ENCODE measurements at regions not wholly inside any gene's neighbourhood (a gene's known extent, or its start where the extent isn't known, plus 50 kb on each side); places are given as distances from the start of the nearest gene placed in this dataset.

DNA sequence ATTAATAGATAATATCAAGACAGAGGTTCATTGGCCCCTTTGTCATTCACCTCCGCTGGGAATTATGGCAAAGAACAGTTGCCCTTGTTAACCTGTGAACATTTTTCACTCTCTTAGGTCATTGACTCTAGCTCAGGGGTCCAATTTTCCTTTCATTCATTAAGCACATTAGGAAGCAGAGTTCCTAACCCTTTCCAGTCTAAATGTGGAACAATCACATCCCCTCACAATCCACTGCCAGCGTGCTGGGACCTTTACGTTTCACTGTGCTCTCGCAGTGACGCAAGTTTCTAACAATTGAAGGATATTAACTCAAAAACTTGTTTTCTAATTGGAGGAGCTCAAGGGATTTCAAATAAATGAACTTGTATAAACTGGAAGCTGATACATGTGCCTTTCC is 79.3 kb upstream of the MEOX2 start:
- TF ChIP-seq, protein P1, sequence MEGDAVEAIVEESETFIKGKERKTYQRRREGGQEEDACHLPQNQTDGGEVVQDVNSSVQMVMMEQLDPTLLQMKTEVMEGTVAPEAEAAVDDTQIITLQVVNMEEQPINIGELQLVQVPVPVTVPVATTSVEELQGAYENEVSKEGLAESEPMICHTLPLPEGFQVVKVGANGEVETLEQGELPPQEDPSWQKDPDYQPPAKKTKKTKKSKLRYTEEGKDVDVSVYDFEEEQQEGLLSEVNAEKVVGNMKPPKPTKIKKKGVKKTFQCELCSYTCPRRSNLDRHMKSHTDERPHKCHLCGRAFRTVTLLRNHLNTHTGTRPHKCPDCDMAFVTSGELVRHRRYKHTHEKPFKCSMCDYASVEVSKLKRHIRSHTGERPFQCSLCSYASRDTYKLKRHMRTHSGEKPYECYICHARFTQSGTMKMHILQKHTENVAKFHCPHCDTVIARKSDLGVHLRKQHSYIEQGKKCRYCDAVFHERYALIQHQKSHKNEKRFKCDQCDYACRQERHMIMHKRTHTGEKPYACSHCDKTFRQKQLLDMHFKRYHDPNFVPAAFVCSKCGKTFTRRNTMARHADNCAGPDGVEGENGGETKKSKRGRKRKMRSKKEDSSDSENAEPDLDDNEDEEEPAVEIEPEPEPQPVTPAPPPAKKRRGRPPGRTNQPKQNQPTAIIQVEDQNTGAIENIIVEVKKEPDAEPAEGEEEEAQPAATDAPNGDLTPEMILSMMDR (IDR thresholded peaks at IDR 0.05; ENCODE audit: low read depth, low read length): no peak
- ChIA-PET CTCF (interaction anchor here (0.6 to 1.7 kb wide), 2 partner anchors 45 to 125 kb away, joined by 4 to 5 read pairs; no protein-coding TSS in a partner anchor), POLR2A (interaction anchor here (0.6 kb wide), 1 partner anchor 306 kb away, joined by 8 read pairs; no protein-coding TSS in a partner anchor)
- no peaks in the 10 kb centered on the region for H3K9me3 ChIP-seq (ENCODE audit: control insufficient read depth, insufficient read depth, low read length)
- H3K27me3 ChIP-seq (ENCODE audit: control insufficient read depth, insufficient read depth, low read length): no peaks in the 10 kb centered on the region
- no peak overlapping the region for H3K27ac ChIP-seq (ENCODE audit: low read depth, low read length)
- no peak for DNase-seq (ENCODE audit: low read depth, low spot score)
- H3K4me3 ChIP-seq (ENCODE audit: low read depth, low read length): no peak overlapping the region

DNA sequence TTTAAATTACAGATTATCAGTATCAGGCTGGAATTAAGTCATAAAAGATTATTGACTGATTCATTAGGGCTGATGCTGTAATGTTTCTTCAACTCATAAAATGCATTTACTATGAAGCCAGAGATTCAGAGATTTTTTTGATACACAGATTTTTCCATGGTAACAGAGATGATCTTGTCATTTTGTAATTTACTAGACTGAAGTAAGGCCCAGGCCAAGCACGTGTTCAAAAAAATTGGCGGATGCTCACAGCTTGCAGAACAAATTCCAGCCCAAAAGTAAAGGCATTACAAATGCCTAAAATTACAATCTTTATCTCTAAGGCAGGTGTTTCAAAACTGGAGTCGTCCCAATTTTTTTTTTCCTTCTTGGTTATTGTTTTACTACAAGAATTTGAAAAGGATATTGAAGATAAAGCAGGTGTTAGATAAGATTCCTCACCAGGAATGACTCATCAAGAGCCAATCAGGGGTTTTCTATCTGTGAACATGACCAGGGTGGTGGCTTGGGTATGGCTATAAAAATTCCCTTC is 78.4 kb upstream of the MEOX2 start:
- CTCF ChIA-PET: no interaction called here
- DNase-seq (ENCODE audit: low read depth, low spot score): no peak
- Histone ChIP-seq H3K27ac (ENCODE audit: low read depth, low read length) (no peak overlapping the region), H3K27me3 (ENCODE audit: control insufficient read depth, insufficient read depth, low read length) (no peaks in the 10 kb centered on the region), H3K9me3 (ENCODE audit: control insufficient read depth, insufficient read depth, low read length) (no peaks in the 10 kb centered on the region), H3K4me3 (ENCODE audit: low read depth, low read length) (no peak overlapping the region)
- POLR2A ChIA-PET: no interaction called here
- TF ChIP-seq, protein P1 (IDR thresholded peaks at IDR 0.05; ENCODE audit: low read depth, low read length): no peak

DNA sequence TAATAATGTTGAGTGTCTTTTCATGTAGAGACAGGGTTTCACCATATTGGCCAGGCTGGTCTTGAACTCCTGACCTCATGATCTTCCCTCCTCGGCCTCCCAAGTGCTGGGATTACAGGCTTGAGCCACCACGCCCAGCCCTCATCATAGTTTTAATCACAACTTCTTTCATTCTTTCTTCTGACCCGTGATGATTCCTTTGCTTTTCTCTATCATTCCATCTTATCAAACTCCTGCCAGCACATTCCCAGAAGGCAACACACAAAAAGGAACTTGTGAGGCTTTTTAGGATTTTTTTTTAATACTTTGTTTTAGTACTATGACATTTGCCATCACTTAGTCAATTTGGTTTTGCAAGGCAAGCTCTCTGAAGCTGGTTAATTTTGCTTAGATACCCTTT is 77.5 kb upstream of the MEOX2 start:
- CTCF ChIA-PET: no interaction called here
- TF ChIP-seq, protein P1 (IDR thresholded peaks at IDR 0.05; ENCODE audit: low read depth, low read length): no peak
- Histone ChIP-seq H3K9me3 (ENCODE audit: control insufficient read depth, insufficient read depth, low read length) (no peaks in the 10 kb centered on the region), H3K27me3 (ENCODE audit: control insufficient read depth, insufficient read depth, low read length) (no peaks in the 10 kb centered on the region), H3K4me3 (ENCODE audit: low read depth, low read length) (no peak overlapping the region), H3K27ac (ENCODE audit: low read depth, low read length) (no peak overlapping the region)
- no peak for DNase-seq (ENCODE audit: low read depth, low spot score)
- POLR2A ChIA-PET: no interaction called here

DNA sequence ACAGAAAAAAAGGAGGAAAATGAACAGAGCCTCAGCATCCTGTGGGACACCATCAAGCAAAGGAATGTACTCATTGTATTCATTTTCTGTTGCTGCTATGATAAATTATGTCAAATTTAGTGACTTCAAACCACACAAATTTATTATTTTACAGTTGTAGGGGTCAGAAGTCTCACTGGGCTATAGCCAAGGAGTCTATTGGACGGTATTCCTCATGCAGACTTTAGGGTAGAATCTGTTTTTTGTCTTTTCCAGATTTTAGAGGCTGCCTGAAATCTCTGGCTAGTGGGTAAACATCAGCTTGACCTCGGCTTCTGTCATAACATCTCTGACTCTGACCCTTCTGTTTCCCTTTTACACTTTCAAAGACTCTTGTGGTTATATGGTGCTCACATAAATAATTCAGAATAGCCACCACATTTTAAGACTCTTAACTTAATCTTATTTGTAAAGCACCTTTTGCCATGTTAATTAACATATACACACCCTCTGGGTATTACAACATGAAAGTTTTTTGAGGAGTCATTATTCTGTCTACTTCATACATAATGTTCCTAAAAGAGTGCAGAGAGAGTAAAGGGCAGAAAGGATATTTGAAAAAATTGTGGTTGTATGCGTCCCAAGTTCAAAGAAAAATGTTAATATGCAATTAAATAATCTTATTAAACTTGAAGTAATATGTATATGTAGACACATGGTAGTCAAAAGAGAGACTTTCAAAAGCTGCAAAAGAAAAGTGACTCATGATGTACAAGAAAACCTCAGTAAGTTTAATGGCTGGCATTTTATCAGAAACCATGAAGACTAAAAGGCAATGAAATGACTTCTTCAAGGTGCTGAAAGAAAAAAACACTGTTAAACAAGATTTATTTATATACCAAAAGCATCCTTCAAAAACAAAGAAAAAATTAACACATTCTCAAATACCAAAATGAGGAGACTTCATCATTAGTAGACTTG is 70.8 kb upstream of the MEOX2 start:
- no peak overlapping the region for H3K4me3 ChIP-seq (ENCODE audit: low read depth, low read length)
- TF ChIP-seq, protein P1 (IDR thresholded peaks at IDR 0.05; ENCODE audit: low read depth, low read length): no peak
- ChIA-PET POLR2A (no interaction called here), CTCF (interaction anchor here (1.9 kb wide), 1 partner anchor 36 kb away, joined by 14 read pairs; no protein-coding TSS in a partner anchor)
- no peak overlapping the region for H3K27ac ChIP-seq (ENCODE audit: low read depth, low read length)
- H3K27me3 ChIP-seq (ENCODE audit: control insufficient read depth, insufficient read depth, low read length): no peaks in the 10 kb centered on the region
- H3K9me3 ChIP-seq (ENCODE audit: control insufficient read depth, insufficient read depth, low read length): no peaks in the 10 kb centered on the region
- DNase-seq (ENCODE audit: low read depth, low spot score): no peak

DNA sequence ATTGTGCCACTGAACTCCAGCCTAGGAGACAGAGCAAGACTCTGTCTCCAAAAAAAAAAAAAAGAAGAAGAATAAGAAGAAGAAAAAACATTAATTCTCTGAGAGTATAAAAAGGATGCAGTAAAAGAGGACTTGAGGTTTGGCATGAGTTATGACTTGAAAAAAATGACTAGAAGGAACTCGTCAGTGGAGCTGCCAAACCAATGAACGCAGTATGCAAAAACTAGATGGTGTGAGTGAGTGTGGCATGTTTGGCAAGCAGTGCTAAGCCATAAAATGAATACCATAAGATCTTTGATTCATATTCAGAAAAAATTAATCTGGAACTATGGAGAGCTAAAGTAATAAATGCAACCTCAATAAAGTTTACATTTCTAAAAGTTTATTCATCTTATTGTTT is 68.6 kb upstream of the MEOX2 start:
- CTCF ChIA-PET: interaction anchor here (1.9 kb wide), 1 partner anchor 34 kb away, joined by 14 read pairs; no protein-coding TSS in a partner anchor
- H3K4me3 ChIP-seq (ENCODE audit: low read depth, low read length): no peak overlapping the region
- POLR2A ChIA-PET: no interaction called here
- H3K27ac ChIP-seq (ENCODE audit: low read depth, low read length): no peak overlapping the region
- no peaks in the 10 kb centered on the region for H3K9me3 ChIP-seq (ENCODE audit: control insufficient read depth, insufficient read depth, low read length)
- TF ChIP-seq, protein P1 (IDR thresholded peaks at IDR 0.05; ENCODE audit: low read depth, low read length): no peak
- DNase-seq (ENCODE audit: low read depth, low spot score): no peak
- no peaks in the 10 kb centered on the region for H3K27me3 ChIP-seq (ENCODE audit: control insufficient read depth, insufficient read depth, low read length)

Data from AG04450 (cell line).